T-helper 2 cell treated with Interferon-gamma antibody and Interleukin-4, amounts not matched to agents 5 μg/mL and 100 μg/mL, for 36 hours (primary cell): ENCODE measurements at regions not wholly inside any gene's neighbourhood (a gene's known extent, or its start where the extent isn't known, plus 50 kb on each side); places are given as distances from the start of the nearest gene placed in this dataset.

Experiments used
- DNase-seq: peaks from one replicate; pipeline ENCODE4 v3.0.0; 2021; ENCODE audit warnings: low spot score
- H3K27ac Mint-ChIP-seq: one replicate; pipeline ENCODE4 v1.8.0; 2021; ENCODE audit warnings: mild to moderate bottlenecking, mixed read lengths
- H3K27me3 Mint-ChIP-seq: one replicate; pipeline ENCODE4 v1.8.0; 2021; ENCODE audit warnings: low read depth, mixed read lengths
- H3K36me3 Mint-ChIP-seq: one replicate; pipeline ENCODE4 v1.8.0; 2021; ENCODE audit warnings: low read depth, mixed read lengths
- H3K4me1 Mint-ChIP-seq: one replicate; pipeline ENCODE4 v1.8.0; 2021; ENCODE audit warnings: low read depth, mixed read lengths
- H3K4me3 Mint-ChIP-seq: one replicate; pipeline ENCODE4 v1.8.0; 2022; ENCODE audit warnings: mild to moderate bottlenecking, moderate library complexity, mixed read lengths
- H3K9me3 Mint-ChIP-seq: one replicate; pipeline ENCODE4 v1.8.0; 2021; ENCODE audit warnings: mixed read lengths

- H3K9me3 Mint-ChIP-seq: no peaks in the 10 kb centered on the region
- H3K27ac Mint-ChIP-seq: no peak overlapping the region
- H3K36me3 Mint-ChIP-seq: no peaks in the 10 kb centered on the region
- no peaks in the 10 kb centered on the region for H3K27me3 Mint-ChIP-seq
- no peaks in the 10 kb centered on the region for H3K4me1 Mint-ChIP-seq
- H3K4me3 Mint-ChIP-seq: no peak overlapping the region
- no peak for DNase-seq
These were observed 350.2 kb downstream of the IRS2 start for GRCh38 chr13:109436055-109436622.

- H3K27me3 Mint-ChIP-seq: no peaks in the 10 kb centered on the region
These were observed 355.2 kb downstream of the IRS2 start for GRCh38 chr13:109431217-109431616.

GRCh38 chr13:109428146-109428545, 358.2 kb downstream of the IRS2 start:
- H3K4me3 Mint-ChIP-seq: no peak overlapping the region
- peaks cover 9% of the 10 kb centered on the region for H3K9me3 Mint-ChIP-seq
- no peaks in the 10 kb centered on the region for H3K27me3 Mint-ChIP-seq
- DNase-seq: no peak
- H3K36me3 Mint-ChIP-seq: no peaks in the 10 kb centered on the region
- H3K4me1 Mint-ChIP-seq: no peaks in the 10 kb centered on the region
- no peak overlapping the region for H3K27ac Mint-ChIP-seq

More at GRCh38 chr13:109431217-109431616, 355.2 kb downstream of the IRS2 start:
- no peak overlapping the region for H3K4me3 Mint-ChIP-seq
- H3K4me1 Mint-ChIP-seq: no peaks in the 10 kb centered on the region
- H3K9me3 Mint-ChIP-seq: peaks cover 9% of the 10 kb centered on the region
- H3K27ac Mint-ChIP-seq: no peak overlapping the region
- no peak for DNase-seq
- no peaks in the 10 kb centered on the region for H3K36me3 Mint-ChIP-seq

GRCh38 chr13:109427695-109428094, 358.7 kb downstream of the IRS2 start:
- Mint-ChIP-seq H3K9me3 (peaks cover 9% of the 10 kb centered on the region), H3K4me1 (no peaks in the 10 kb centered on the region), H3K4me3 (no peak overlapping the region), H3K27ac (no peak overlapping the region), H3K36me3 (no peaks in the 10 kb centered on the region), H3K27me3 (no peaks in the 10 kb centered on the region)
- DNase-seq: no peak

- H3K36me3 Mint-ChIP-seq: no peaks in the 10 kb centered on the region
- no peak for DNase-seq
- H3K27ac Mint-ChIP-seq: no peak overlapping the region
- H3K4me3 Mint-ChIP-seq: no peak overlapping the region
- H3K27me3 Mint-ChIP-seq: peaks cover 1% of the 10 kb centered on the region
- H3K9me3 Mint-ChIP-seq: peaks cover 9% of the 10 kb centered on the region
- H3K4me1 Mint-ChIP-seq: peaks cover 2% of the 10 kb centered on the region
These were observed 359.2 kb downstream of the IRS2 start for GRCh38 chr13:109427148-109427547.

- DNase-seq: no peak
- Mint-ChIP-seq H3K4me1 (peaks cover 2% of the 10 kb centered on the region), H3K36me3 (no peaks in the 10 kb centered on the region), H3K27ac (no peak overlapping the region), H3K27me3 (peaks cover 2% of the 10 kb centered on the region), H3K4me3 (no peak overlapping the region), H3K9me3 (peaks cover 9% of the 10 kb centered on the region)
These were observed 359.7 kb downstream of the IRS2 start for GRCh38 chr13:109426690-109426990.

- peaks cover 9% of the 10 kb centered on the region for H3K9me3 Mint-ChIP-seq
- no peak for DNase-seq
- H3K4me1 Mint-ChIP-seq: peaks cover 2% of the 10 kb centered on the region
- no peak overlapping the region for H3K4me3 Mint-ChIP-seq
- peaks cover 2% of the 10 kb centered on the region for H3K27me3 Mint-ChIP-seq
- H3K27ac Mint-ChIP-seq: no peak overlapping the region
- no peaks in the 10 kb centered on the region for H3K36me3 Mint-ChIP-seq
These were observed 360.3 kb downstream of the IRS2 start for GRCh38 chr13:109425821-109426689.

GRCh38 chr13:109422161-109422560, 364.2 kb downstream of the IRS2 start:
- no peak overlapping the region for H3K4me3 Mint-ChIP-seq
- H3K27me3 Mint-ChIP-seq: peaks cover 2% of the 10 kb centered on the region
- H3K4me1 Mint-ChIP-seq: peaks cover 2% of the 10 kb centered on the region
- no peaks in the 10 kb centered on the region for H3K36me3 Mint-ChIP-seq
- DNase-seq: no peak
- H3K9me3 Mint-ChIP-seq: no peaks in the 10 kb centered on the region
- H3K27ac Mint-ChIP-seq: no peak overlapping the region

- H3K36me3 Mint-ChIP-seq: no peaks in the 10 kb centered on the region
- DNase-seq: no peak
- peaks cover 2% of the 10 kb centered on the region for H3K4me1 Mint-ChIP-seq
- H3K27me3 Mint-ChIP-seq: peaks cover 2% of the 10 kb centered on the region
- H3K4me3 Mint-ChIP-seq: no peak overlapping the region
- H3K27ac Mint-ChIP-seq: no peak overlapping the region
- no peaks in the 10 kb centered on the region for H3K9me3 Mint-ChIP-seq
These were observed 366.5 kb downstream of the IRS2 start for GRCh38 chr13:109419896-109420295.

GRCh38 chr13:109418111-109418510, 368.3 kb downstream of the IRS2 start:
- H3K27me3 Mint-ChIP-seq: peaks cover 2% of the 10 kb centered on the region
- no peaks in the 10 kb centered on the region for H3K36me3 Mint-ChIP-seq
- no peak overlapping the region for H3K27ac Mint-ChIP-seq
- H3K4me1 Mint-ChIP-seq: peaks cover 2% of the 10 kb centered on the region
- no peak overlapping the region for H3K4me3 Mint-ChIP-seq
- H3K9me3 Mint-ChIP-seq: no peaks in the 10 kb centered on the region
- no peak for DNase-seq

GRCh38 chr13:109416001-109416400, 370.4 kb downstream of the IRS2 start:
- no peaks in the 10 kb centered on the region for H3K36me3 Mint-ChIP-seq
- H3K27ac Mint-ChIP-seq: no peak overlapping the region
- no peaks in the 10 kb centered on the region for H3K27me3 Mint-ChIP-seq
- no peaks in the 10 kb centered on the region for H3K9me3 Mint-ChIP-seq
- DNase-seq: no peak
- no peak overlapping the region for H3K4me3 Mint-ChIP-seq
- H3K4me1 Mint-ChIP-seq: no peaks in the 10 kb centered on the region

GRCh38 chr13:109415057-109415456, 371.3 kb downstream of the IRS2 start:
- no peaks in the 10 kb centered on the region for H3K27me3 Mint-ChIP-seq
- no peaks in the 10 kb centered on the region for H3K9me3 Mint-ChIP-seq
- no peak overlapping the region for H3K4me3 Mint-ChIP-seq
- DNase-seq: no peak
- H3K27ac Mint-ChIP-seq: no peak overlapping the region
- no peaks in the 10 kb centered on the region for H3K36me3 Mint-ChIP-seq
- H3K4me1 Mint-ChIP-seq: no peaks in the 10 kb centered on the region

GRCh38 chr13:109412283-109412901, 374.0 kb downstream of the IRS2 start:
- no peak overlapping the region for H3K4me3 Mint-ChIP-seq
- H3K4me1 Mint-ChIP-seq: no peaks in the 10 kb centered on the region
- H3K27ac Mint-ChIP-seq: no peak overlapping the region
- no peaks in the 10 kb centered on the region for H3K9me3 Mint-ChIP-seq
- no peaks in the 10 kb centered on the region for H3K27me3 Mint-ChIP-seq
- H3K36me3 Mint-ChIP-seq: no peaks in the 10 kb centered on the region
- DNase-seq: no peak

GRCh38 chr13:109410868-109411267, 375.5 kb downstream of the IRS2 start:
- Mint-ChIP-seq H3K27ac (no peak overlapping the region), H3K4me1 (no peaks in the 10 kb centered on the region), H3K27me3 (no peaks in the 10 kb centered on the region), H3K4me3 (no peak overlapping the region), H3K36me3 (no peaks in the 10 kb centered on the region), H3K9me3 (no peaks in the 10 kb centered on the region)
- DNase-seq: no peak
